Hepatocyte (in vitro differentiated cells): ENCODE measurements at regions not wholly inside any gene's neighbourhood (a gene's known extent, or its start where the extent isn't known, plus 50 kb on each side); places are given as distances from the start of the nearest gene placed in this dataset.

Experiments used
- EZH2 ChIP-seq: fragments of 200-600 bp; sonication (generic); IDR thresholded peaks from 2 replicates; pipeline ENCODE4 v1.6.1; 2016; ENCODE audit warnings: antibody characterized with exemption, mild to moderate bottlenecking, borderline replicate concordance
- TF ChIP-seq, protein P1 (sequence below): fragments of 200-600 bp; sonication (generic); IDR thresholded peaks from 2 replicates; pipeline ENCODE4 v1.5.1; 2016; ENCODE audit warnings: antibody characterized with exemption, mild to moderate bottlenecking; ENCODE audit not compliant: poor library complexity

DNA sequence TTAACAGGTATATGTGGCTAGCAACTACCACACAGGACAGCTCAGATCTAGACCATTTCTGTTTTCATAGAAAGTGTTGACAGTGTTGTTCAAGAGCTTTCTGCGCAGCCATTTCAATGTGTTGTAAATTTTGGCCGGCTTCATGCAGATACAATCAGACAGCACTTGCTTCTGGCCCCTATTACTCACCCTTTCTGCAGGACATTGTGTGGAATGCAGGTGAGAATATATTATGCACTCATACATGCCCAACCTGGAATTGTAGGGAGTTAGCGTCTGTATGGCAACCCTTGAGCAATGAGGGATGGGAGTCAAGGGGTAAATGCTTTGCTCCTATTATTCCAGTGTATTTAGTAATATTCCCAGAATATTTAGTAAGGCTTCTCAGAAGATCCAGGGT is 180.9 kb upstream of the PLXNA2 start:
- TF ChIP-seq, protein P1, sequence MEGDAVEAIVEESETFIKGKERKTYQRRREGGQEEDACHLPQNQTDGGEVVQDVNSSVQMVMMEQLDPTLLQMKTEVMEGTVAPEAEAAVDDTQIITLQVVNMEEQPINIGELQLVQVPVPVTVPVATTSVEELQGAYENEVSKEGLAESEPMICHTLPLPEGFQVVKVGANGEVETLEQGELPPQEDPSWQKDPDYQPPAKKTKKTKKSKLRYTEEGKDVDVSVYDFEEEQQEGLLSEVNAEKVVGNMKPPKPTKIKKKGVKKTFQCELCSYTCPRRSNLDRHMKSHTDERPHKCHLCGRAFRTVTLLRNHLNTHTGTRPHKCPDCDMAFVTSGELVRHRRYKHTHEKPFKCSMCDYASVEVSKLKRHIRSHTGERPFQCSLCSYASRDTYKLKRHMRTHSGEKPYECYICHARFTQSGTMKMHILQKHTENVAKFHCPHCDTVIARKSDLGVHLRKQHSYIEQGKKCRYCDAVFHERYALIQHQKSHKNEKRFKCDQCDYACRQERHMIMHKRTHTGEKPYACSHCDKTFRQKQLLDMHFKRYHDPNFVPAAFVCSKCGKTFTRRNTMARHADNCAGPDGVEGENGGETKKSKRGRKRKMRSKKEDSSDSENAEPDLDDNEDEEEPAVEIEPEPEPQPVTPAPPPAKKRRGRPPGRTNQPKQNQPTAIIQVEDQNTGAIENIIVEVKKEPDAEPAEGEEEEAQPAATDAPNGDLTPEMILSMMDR: no peak
- TF ChIP-seq EZH2: no peak
